HG02763 (cell line): ENCODE measurements at regions not wholly inside any gene's neighbourhood (a gene's known extent, or its start where the extent isn't known, plus 50 kb on each side); places are given as distances from the start of the nearest gene placed in this dataset.

Experiments used
- ATAC-seq: cut with Tn5 transposase; IDR thresholded peaks from one replicate; pipeline ENCODE4 v1.9.1; 2021; ENCODE audit warnings: mild to moderate bottlenecking, moderate library complexity; ENCODE audit not compliant: unreplicated experiment

GRCh38 chrX:13110433-13111324 is 66.3 kb upstream of the FAM9C start:
- no peak for ATAC-seq

- no peak for ATAC-seq
Measured at GRCh38 chrX:13109817-13110216, 65.4 kb upstream of the FAM9C start.

GRCh38 chrX:13103914-13104274 is 59.5 kb upstream of the FAM9C start:
- no peak for ATAC-seq

GRCh38 chrX:13103188-13103913 is 58.9 kb upstream of the FAM9C start:
- no peak for ATAC-seq

- ATAC-seq = no peak
Measured at GRCh38 chrX:13102636-13103035, 58.2 kb upstream of the FAM9C start.

- ATAC-seq = no peak
Measured at GRCh38 chrX:13101441-13102139, 57.2 kb upstream of the FAM9C start.

GRCh38 chrX:13099121-13099520 is 54.7 kb upstream of the FAM9C start:
- no peak for ATAC-seq

GRCh38 chrX:13096728-13097127 is 52.3 kb upstream of the FAM9C start:
- no peak for ATAC-seq

GRCh38 chrX:13094828-13095341 is 50.5 kb upstream of the FAM9C start:
- no peak for ATAC-seq

- no peak for ATAC-seq
Measured at GRCh38 chrX:13094374-13094773, 50.0 kb upstream of the FAM9C start.
